HG03039 (cell line): ENCODE measurements at regions not wholly inside any gene's neighbourhood (a gene's known extent, or its start where the extent isn't known, plus 50 kb on each side); places are given as distances from the start of the nearest gene placed in this dataset.

Source experiments
- ATAC-seq: cut with Tn5 transposase; IDR thresholded peaks from one replicate; pipeline ENCODE4 v1.9.1; 2021; ENCODE audit warnings: mild to moderate bottlenecking, moderate library complexity; ENCODE audit not compliant: unreplicated experiment

GRCh38 chr16:51815523-51815922 is 664.5 kb upstream of the SALL1 start:
- ATAC-seq = no peak

DNA sequence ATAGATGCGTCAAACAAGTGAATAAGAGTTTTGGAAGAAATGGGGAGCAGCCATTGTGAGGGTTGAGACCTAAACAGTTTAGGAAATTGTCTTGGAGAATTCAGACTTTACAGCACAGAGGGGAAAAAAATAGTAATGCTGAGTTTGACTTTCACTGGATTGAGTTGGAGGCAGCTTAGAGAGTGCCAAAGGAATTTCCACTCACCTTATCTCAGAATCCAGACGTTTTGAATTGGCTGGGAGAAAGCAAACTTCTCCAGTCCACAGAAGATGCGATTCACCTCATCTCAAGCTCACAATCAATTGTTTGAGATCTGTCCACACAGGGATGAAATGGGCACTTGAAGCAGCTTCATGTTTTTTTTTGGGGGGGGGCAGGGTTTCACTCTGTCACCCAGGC is 663.5 kb upstream of the SALL1 start:
- no peak for ATAC-seq

- no peak for ATAC-seq
Measured at GRCh38 chr16:51813609-51814008, 662.5 kb upstream of the SALL1 start.

- ATAC-seq = no peak
Measured at GRCh38 chr16:51812945-51813344, 661.9 kb upstream of the SALL1 start.

DNA sequence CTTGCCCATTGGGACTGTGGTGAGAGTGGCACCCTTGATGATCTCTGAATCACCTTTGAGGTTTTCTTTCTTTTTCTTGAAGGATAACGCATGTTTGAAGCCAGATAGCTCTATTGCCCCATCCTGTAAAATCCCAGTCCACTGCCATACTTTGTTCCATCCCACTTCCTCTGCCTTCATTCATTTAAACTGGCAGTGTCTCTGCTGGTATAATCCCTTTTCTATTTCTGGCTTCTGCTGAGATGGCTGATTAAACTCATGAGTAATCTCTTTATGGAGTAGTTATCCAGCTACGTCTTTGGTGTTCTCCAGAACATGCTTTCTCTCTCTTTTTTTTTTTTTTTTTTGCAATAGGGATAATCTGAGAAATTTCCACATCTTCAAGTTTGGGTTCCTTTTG is 656.5 kb upstream of the SALL1 start:
- no peak for ATAC-seq

GRCh38 chr16:51801635-51802034 is 650.6 kb upstream of the SALL1 start:
- no peak for ATAC-seq

DNA sequence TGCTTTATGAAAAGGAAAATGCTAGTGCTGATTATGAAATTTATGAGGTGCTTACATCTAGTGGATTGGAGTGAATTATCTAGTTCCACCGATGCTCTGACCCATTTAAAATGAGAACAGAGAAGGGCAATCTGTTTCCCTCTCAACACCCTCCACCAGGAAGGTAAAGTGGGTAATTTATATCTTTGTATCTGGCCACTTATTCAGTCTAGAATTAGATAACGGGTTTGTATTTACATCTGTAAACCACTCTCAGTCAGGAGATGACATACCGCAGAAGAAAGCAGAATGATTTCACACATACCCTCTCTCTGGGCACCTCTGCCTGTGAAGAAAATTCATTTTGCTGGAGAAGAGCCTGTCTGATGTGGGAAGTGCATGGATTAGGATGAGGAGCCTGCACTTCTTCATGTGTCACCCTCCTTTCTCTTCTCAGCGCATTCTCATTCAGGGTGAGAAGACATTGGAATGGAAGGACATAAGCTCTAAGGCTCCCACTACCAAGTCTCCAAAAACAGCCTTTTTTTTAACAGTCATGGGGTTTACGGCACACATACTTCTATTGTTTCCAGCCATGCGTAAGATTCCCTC is 646.7 kb upstream of the SALL1 start:
- no peak for ATAC-seq

- ATAC-seq = no peak
Measured at GRCh38 chr16:51779240-51779639, 628.2 kb upstream of the SALL1 start.

DNA sequence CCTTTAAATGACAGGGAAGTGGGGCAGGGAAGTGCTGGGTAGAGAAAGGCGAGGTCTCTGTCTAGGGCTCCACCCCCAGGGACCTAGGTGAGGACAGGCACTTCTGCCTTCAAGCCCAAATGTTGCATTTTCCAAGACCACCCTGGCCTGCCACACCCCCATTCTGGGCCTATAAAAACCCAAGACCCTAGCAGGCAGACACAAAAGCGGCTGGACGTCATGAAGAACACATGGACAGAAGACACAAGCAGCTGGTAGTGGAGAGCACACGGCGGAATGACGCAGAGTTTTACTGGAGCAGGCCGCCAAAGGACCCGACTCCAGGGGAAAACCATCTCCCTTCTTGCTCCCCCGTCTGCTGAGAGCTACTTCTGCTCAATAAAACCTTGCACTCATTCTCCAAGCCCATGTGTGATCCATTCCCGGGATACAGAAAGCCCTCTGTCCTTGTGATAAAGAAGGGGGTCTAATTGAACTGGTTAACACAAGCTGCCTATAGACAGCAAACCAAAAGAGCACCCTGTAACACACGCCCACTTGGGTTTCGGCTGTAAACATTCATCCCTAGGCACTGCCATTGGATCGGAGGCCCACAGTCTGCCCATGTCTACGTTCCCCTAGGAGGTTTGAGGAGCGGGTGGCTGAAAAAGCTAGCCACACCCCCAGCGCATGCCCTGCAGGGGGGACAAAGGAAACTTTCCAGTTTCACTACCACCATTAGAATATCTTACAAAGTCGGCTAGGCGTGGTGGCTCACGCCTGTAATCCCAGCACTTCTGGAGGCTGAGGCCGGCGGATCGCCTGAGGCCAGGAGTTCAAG is 622.2 kb upstream of the SALL1 start:
- ATAC-seq = no peak

GRCh38 chr16:51766739-51767138 is 615.7 kb upstream of the SALL1 start:
- ATAC-seq = no peak

DNA sequence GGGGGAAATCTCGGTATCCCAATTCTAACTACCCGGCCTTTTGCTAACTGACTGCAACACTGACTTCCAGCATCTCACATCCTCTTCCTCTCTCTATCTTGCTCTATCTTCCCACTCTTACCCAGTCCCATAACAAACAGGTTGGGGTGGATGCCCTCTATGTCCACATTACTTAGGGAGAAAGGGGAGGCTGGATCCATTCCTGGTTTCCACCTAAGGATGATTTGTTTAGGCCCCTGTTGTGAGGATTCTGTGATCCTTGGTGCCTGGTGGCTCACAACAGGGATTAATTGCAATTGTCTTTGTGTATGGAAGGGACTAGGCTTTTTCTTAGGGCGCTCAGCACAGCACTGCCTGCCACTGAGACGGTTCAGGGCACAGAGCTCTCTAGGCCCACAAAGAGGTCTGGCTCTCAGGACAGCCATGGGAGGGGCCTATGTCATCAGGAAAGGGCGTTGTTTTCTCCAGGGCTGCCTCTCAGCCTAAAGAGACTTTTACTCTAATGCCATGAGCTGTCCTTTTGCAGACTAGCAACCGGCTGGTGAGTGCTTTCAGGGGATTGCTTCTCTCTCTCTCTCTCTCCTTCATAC is 612.1 kb upstream of the SALL1 start:
- no peak for ATAC-seq

GRCh38 chr16:51762081-51762996 is 611.3 kb upstream of the SALL1 start:
- peak; percentile 95 for ATAC-seq

GRCh38 chr16:51761001-51761400 is 609.9 kb upstream of the SALL1 start:
- ATAC-seq = no peak

GRCh38 chr16:51759999-51760398 is 608.9 kb upstream of the SALL1 start:
- ATAC-seq = no peak

- ATAC-seq = no peak
Measured at GRCh38 chr16:51759329-51759728, 608.3 kb upstream of the SALL1 start.

GRCh38 chr16:51757921-51758479 is 606.9 kb upstream of the SALL1 start:
- ATAC-seq = no peak

GRCh38 chr16:51757505-51757904 is 606.4 kb upstream of the SALL1 start:
- no peak for ATAC-seq

DNA sequence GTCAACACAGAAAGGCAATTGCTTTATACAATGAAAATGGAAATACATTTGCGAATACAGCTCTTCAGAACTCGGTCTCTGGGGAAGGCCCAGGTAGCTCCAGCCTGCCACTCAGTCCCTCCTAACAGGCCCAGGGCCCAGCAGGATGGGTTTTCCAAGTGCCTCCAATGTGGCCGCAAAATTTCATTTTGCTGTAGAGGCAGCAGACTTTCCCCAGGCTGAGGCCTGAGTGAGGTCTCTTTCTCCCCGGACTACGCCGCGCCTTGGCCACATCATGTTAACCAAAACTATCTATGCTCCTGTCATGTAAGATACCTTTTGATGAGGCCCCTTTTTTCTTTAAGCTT is 606.0 kb upstream of the SALL1 start:
- no peak for ATAC-seq

DNA sequence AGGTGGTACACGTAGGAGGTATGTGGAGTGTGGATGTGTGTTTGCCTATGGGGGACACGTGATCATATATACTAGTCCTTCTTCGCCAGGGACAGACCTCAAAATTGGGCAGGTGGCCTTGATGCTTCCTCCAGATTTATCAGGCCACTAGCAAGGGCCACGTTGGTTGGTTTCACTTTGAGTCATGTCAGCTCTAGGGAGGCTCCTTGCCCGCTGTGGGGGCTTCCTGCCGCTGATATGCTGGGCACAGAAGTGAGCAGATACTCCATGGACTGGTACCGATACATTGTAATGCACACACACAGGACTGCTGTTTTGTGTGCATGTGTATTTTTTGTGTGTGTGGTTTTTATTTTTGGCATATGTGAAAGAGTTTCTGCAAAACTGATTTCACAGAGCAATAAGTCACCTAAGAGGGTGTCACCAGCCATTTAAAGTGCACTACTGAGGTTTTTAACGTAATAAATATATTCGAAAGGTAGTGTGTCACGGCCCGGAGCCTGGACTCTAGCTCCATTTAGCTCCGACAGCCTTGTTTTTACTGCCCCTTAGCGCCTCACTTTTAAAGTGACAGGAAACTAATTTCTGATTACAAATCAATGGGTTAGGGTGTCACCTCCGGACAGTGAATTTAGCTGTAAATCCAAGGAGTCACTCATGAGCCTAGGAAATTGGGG is 605.5 kb upstream of the SALL1 start:
- ATAC-seq = no peak

GRCh38 chr16:51755577-51756355 is 604.7 kb upstream of the SALL1 start:
- ATAC-seq = no peak
